ENCODE measurements at regions not wholly inside any gene's neighbourhood (a gene's known extent, or its start where the extent isn't known, plus 50 kb on each side); places are given as distances from the start of the nearest gene placed in this dataset.

- TF ChIP-seq POLR2A (IDR thresholded peaks at IDR 0.05; ENCODE audit: extremely low read depth, insufficient read length) (no peak), CTCF (IDR thresholded peaks at IDR 0.05; ENCODE audit: low read depth, low read length) (no peak)
Measured at GRCh38 chr9:84482607-84483006, 142.0 kb upstream of the SLC28A3 start.
